ENCODE measurements at regions not wholly inside any gene's neighbourhood (a gene's known extent, or its start where the extent isn't known, plus 50 kb on each side); places are given as distances from the start of the nearest gene placed in this dataset.

DNA sequence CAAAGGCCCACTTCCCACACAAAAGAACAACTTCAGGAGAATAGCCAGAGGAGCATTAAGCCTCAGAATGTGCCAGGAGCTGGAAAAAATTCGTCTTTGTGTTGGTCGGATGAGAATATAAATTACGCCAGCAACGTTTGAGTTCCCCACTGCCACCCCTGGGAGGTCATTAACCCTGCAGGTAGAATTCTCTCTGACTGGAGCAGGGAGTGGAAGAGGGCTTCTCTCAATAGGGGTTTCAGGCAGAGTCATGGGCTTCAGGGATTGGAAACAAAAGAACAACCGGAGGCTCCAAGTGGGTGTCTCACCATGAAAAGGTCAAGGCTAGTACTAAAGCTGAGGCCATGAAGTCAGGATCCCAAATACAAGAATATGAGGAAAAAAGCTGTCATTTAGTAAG is 69.0 kb upstream of the DDX18 start:
- Mint-ChIP-seq H3K9me3 (no peaks in the 10 kb centered on the region), H3K36me3 (ENCODE audit: low read depth) (no peaks in the 10 kb centered on the region), H3K4me3 (no peak overlapping the region), H3K27me3 (ENCODE audit: low read depth) (peaks cover 2% of the 10 kb centered on the region), H3K4me1 (peaks cover 11% of the 10 kb centered on the region), H3K27ac (ENCODE audit: unreplicated experiment) (no peak overlapping the region)
- no peak for DNase-seq (ENCODE audit: low read depth, low spot score)
- TF ChIP-seq, protein P1, sequence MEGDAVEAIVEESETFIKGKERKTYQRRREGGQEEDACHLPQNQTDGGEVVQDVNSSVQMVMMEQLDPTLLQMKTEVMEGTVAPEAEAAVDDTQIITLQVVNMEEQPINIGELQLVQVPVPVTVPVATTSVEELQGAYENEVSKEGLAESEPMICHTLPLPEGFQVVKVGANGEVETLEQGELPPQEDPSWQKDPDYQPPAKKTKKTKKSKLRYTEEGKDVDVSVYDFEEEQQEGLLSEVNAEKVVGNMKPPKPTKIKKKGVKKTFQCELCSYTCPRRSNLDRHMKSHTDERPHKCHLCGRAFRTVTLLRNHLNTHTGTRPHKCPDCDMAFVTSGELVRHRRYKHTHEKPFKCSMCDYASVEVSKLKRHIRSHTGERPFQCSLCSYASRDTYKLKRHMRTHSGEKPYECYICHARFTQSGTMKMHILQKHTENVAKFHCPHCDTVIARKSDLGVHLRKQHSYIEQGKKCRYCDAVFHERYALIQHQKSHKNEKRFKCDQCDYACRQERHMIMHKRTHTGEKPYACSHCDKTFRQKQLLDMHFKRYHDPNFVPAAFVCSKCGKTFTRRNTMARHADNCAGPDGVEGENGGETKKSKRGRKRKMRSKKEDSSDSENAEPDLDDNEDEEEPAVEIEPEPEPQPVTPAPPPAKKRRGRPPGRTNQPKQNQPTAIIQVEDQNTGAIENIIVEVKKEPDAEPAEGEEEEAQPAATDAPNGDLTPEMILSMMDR (conservative IDR thresholded peaks at IDR 0.05), result no peak

DNA sequence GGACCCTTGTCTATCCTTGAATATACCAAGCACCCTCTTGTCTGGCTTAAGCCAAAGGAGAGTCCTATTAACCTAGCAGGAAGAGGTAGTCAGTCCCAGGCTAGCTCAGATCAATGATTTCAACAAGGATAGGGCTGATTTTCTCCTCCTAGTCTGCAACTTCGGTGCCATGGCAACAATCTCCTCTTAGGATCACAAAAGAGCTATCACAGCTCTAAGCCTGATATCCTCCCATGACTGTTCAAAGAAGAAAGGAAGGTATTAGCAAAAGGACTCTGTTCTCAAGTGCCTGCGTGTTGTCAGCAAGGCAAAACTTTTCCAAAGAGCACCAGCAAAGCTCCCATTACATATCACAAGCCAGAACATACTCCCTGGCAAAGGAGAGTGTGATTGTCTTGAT is 58.7 kb upstream of the DDX18 start:
- no peaks in the 10 kb centered on the region for H3K4me1 Mint-ChIP-seq
- no peak for DNase-seq (ENCODE audit: low read depth, low spot score)
- peaks cover 3% of the 10 kb centered on the region for H3K9me3 Mint-ChIP-seq
- H3K36me3 Mint-ChIP-seq (ENCODE audit: low read depth), result peaks cover 5% of the 10 kb centered on the region
- no peaks in the 10 kb centered on the region for H3K27me3 Mint-ChIP-seq (ENCODE audit: low read depth)
- TF ChIP-seq, protein P1 (conservative IDR thresholded peaks at IDR 0.05), result no peak
- H3K4me3 Mint-ChIP-seq, result no peak overlapping the region
- no peak overlapping the region for H3K27ac Mint-ChIP-seq (ENCODE audit: unreplicated experiment)

DNA sequence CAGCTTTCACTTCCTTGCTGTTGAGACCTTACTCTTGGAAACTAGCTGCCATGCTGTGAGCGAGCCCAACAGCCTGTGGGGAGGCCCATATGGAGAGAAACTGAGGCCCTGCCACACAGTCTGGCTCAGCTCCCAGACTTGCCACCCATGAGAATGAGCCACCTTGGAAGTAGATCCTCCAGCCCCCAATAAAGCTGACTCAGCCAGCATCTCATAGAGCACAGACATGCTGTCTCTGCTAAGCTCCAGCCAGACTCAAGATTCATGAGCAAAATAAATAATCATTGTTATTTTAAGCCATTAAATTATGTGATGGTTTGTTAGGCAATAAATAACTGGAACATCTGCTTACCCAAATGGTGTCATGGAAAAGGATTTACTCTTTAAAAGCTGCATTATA is 53.6 kb upstream of the DDX18 start:
- Mint-ChIP-seq H3K4me1 (no peaks in the 10 kb centered on the region), H3K9me3 (no peaks in the 10 kb centered on the region), H3K27ac (ENCODE audit: unreplicated experiment) (no peak overlapping the region), H3K4me3 (no peak overlapping the region), H3K27me3 (ENCODE audit: low read depth) (no peaks in the 10 kb centered on the region), H3K36me3 (ENCODE audit: low read depth) (no peaks in the 10 kb centered on the region)
- no peak for DNase-seq (ENCODE audit: low read depth, low spot score)
- TF ChIP-seq, protein P1 (conservative IDR thresholded peaks at IDR 0.05), result no peak

DNA sequence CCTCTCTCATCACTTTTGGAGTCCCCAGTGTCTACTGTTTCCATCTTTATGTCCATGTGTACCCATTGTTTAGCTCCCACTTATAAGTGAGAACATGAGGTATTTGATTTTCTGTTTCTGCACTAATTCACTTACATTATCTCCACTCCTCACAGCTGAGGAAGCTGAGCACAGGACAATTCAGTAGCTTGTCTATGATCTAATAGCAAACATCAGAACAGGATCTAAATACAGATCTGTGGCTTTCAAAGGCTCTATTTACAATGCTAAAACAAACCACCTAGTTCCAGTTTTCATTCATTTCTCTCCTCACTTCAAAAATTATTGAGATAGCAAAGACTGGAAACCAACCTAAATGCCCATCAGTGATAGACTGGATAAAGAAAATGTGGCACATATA is 52.0 kb upstream of the DDX18 start:
- H3K4me3 Mint-ChIP-seq, result no peak overlapping the region
- DNase-seq (ENCODE audit: low read depth, low spot score), result no peak
- H3K9me3 Mint-ChIP-seq, result no peaks in the 10 kb centered on the region
- H3K36me3 Mint-ChIP-seq (ENCODE audit: low read depth), result no peaks in the 10 kb centered on the region
- H3K27ac Mint-ChIP-seq (ENCODE audit: unreplicated experiment), result no peak overlapping the region
- H3K27me3 Mint-ChIP-seq (ENCODE audit: low read depth), result no peaks in the 10 kb centered on the region
- no peaks in the 10 kb centered on the region for H3K4me1 Mint-ChIP-seq
- TF ChIP-seq, protein P1 (conservative IDR thresholded peaks at IDR 0.05), result no peak

DNA sequence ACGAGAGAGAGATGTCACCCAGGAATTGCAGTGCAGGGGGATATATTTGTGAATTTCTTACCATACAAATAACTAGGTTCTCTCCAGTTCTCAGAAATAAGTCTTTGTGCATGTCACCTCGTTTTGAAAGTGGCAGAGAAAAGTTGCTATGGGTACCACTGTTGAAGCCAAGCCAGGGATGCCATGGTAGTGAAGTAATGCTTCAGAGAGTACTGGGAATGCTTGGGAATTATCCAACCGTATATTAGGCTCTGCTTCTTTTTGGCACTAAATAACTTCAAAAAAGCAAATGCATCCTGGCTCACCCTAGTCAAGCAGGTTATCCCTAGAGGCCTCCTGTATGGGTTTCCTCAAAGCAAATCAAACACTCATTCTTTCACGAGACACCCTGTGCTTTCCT is 50.7 kb upstream of the DDX18 start:
- no peak for DNase-seq (ENCODE audit: low read depth, low spot score)
- Mint-ChIP-seq H3K4me1 (no peaks in the 10 kb centered on the region), H3K27ac (ENCODE audit: unreplicated experiment) (no peak overlapping the region), H3K4me3 (no peak overlapping the region), H3K9me3 (no peaks in the 10 kb centered on the region), H3K36me3 (ENCODE audit: low read depth) (no peaks in the 10 kb centered on the region), H3K27me3 (ENCODE audit: low read depth) (no peaks in the 10 kb centered on the region)
- TF ChIP-seq, protein P1 (conservative IDR thresholded peaks at IDR 0.05), result no peak
